Astrocyte of the hippocampus (primary cell): ENCODE measurements at regions not wholly inside any gene's neighbourhood (a gene's known extent, or its start where the extent isn't known, plus 50 kb on each side); places are given as distances from the start of the nearest gene placed in this dataset.
A peak's percentile ranks its signal among the peaks of the same experiment; 100 is the strongest.
"Not testable (repeated sequence)": the region's sequence is repeated elsewhere in the genome, so short reads cannot be mapped to it uniquely, and the experiment has no call there.

ENCODE experiments used
- DNase-seq: peaks from one replicate; pipeline ENCODE4 v3.0.0; 2011; ENCODE audit warnings: low read depth, low spot score

DNA sequence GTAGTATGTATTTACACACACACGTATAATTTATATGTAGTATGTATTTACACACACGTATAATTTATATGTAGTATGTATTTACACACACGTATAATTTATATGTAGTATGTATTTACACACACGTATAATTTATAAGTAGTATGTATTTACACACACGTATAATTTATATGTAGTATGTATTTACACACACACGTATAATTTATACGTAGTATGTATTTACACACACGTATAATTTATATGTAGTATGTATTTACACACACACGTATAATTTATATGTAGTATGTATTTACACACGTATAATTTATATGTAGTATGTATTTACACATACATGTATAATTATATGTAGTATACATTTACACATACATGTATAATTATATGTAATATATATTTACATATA lies 398.5 kb upstream of the CRIM1 start:
- DNase-seq: not testable (repeated sequence)

DNA sequence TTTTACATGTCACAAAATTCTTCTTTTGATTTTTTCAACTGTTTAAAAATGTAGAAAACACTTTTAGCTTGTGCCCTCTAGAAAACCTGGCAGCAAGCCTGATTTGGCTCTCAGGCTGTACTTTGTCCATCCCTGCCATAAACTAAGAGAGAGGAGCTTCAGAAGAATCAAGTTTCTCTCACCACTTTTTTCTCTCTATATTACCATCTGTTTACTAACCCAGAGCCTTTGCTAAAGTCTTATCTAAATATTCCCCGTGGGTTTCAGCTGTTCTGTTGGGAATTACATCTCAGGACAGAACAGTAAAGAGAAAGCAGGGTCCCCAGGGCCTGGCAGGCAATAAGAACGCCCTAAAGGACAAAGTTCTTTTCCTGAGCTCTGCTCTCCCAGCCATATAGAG lies 409.1 kb upstream of the CRIM1 start:
- DNase-seq: no peak

DNA sequence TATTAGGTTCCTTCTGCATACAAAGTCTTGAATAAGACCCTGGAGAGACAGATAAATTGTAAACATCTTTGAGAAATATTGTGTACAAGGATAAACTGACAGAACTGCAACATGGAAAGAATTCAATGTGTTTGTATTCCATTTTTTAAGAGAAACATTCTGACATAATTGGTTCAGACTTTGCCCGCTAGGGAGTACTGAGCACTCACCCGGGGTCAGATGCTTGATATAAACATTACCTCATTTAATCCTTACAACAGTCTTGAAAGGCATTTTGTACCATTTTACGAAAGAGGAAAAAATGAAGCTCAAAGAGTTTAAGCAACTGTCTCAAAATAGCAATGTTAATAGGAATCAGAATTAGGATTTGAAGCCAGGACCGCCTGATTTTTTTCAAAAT lies 416.7 kb upstream of the CRIM1 start:
- DNase-seq: no peak

DNA sequence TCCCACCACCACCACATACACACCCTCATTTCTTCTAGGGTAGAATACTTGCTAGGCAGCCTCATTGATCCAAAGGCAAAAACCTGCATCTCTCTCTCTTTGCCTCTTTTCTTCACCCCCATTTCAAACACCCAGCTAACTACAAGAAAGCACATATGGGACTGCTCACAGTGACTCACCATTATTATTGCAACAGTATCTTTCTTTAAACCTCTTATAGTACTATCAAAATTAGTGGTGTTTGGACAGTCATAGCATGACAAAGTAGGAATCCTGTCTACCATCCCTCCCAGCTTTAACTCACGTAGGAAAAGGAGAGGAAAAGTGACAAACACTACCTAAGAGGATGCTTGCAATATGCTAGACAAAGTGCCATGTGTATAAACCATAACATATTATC lies 422.5 kb upstream of the CRIM1 start:
- DNase-seq: no peak

DNA sequence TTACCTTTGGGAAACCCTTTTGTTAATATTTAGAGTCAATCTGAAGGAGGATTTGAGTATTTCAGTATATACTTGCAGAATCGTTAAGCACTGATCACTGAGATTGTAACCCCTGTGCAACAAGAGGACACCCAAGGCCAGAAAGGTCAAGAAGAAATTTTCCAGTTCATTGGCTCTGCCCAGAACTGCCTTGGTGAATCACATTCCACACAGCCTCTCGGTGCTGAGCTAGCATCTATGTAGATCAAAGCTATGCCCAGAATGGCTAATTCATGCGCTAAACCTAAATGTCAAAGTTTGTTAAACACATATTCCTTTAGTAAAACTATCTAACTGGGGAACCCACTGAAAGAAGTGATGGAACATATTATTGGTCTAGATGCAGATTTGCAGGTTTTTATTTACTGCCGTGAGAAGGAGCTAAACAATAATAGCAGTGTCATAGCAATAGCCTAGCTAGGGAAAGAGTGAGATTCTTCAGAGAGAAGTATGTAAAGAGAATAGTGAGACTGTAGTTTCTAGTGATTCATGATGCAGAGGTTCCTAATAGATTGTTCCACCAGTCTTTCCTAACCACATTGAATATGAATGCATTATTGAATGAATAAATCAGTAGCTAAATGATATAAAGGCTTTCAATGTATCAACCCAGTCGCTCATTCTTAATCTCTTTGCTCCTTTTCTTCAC lies 423.2 kb upstream of the CRIM1 start:
- no peak for DNase-seq

DNA sequence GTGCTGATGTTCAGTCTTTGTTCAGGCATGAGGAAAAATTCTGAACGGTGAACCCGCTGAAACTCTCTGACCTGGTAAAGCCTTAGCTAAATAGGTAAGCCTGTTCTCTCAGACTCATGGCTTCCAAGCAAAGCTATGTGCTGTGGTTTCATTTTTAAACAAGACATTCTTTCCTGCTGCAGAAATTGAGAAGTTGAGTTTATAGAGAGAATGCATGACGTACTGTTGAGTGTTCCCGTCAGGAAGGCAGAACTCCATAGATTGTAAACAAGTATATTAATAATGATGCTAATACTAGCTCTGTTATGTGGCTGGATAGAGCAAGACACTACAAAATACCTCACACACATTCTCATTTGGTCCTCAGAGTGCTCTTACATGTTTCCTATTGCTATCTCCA lies 424.0 kb upstream of the CRIM1 start:
- no peak for DNase-seq

DNA sequence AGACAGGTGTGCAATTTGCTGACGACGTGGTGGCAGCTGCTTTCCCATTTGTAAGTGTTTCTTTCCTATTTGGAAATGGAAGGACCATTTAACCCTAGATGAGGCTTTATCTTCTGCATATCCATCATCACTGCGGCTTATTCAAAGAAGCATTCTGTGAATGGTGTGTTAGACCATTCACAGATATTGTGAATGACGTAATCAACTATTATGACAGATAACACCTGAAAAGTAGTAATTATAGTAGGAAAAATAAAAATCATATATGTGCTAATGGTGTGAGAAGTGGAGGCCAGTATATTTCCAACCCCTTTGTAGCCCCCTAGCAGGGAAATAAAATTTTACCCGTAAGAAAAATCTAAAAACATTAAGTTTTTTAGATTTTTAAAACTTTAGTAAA lies 424.5 kb upstream of the CRIM1 start:
- no peak for DNase-seq

DNA sequence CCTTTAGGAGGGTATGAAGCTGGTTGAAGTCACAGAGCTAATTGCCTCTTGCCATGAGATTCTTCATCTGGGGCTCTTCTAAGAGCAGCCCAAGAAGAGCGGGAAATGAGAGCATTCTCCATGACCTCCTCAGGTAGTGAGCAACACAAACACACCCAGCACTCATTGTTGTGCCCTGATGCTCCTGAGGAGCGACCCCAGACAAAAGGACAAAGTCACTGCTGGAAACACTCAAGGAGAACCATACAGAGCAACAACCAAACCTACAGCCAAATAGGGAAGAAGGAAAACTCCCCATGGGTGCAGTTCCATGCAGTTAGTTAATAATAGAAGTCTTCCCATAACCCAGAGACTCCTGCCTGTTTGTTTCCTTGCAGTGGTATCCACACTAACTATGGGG lies 426.0 kb upstream of the CRIM1 start:
- DNase-seq: no peak

DNA sequence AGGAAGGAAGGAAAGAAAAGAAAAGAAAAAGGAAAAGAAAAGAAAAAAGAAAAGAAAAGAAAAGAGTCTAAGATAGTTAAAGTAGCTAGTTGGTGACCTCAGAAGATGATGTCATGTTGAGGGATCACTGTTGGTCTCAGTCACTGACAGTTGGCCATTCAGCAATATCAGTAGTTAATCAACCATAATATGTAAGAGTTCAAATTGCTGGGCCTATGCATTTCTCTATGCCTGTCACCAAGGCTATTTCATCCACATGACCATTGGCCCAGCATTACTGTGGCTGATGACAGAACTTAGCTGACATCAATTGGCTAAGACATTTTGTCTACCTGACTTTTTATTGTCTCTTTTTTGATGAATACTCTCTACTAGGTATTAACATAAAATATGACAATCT lies 435.5 kb upstream of the CRIM1 start:
- DNase-seq: no peak

DNA sequence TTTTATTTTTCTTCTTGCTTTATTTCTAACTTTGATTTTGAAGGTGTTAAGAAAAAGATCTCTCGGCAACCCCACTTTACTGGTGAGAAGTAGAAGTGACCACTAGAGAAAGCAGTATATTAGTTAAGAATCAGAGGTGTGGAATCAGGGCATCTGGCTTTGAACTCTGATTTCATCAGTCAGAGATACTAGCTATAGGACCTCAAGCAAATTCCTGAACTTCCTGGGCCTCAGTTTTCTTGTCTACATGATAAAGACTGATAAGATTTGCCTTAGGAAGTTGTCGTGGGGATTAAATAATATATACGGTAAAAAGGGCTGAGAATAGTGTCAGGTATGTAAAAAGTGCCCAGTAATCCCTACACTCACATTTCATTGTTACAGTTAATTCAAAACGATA lies 440.3 kb upstream of the CRIM1 start:
- DNase-seq: no peak

DNA sequence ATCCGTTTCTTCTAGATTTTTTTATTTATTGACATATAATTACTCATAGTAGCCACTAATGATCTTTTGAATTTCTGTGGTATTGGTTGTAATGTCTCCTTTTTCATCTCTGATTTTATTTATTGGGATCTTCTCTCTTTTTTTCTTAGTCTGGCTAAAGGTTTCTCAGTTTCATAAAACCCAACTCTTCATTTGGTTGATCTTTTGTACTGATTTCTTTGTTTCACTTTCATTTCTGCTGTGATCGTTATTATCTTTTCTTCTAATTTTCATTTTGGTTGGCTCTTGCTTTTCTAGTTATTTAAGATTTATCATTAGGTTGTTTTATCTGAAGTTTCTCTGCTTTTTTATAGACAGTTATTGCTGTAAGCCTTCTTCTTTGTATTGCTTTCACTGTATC lies 463.6 kb upstream of the CRIM1 start:
- no peak for DNase-seq

DNA sequence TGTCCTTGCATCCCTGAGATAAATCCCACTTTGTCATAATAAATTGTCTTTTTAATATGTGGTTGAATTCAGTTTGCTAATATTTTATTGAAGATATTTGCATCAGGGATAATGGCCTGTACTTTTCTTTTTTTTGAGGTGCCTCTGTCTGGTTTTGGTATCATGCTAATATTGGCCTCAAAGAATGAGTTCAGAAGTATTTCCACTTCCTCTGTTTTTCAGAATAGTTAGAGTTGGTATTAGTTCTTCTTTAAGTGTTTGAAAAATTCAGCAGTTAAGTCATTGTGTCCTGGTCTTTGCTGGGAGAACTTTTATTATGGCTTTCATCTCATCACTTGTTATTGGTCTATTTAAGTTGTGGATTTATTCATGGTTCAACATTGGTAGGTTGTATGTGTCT lies 464.1 kb upstream of the CRIM1 start:
- DNase-seq: no peak

DNA sequence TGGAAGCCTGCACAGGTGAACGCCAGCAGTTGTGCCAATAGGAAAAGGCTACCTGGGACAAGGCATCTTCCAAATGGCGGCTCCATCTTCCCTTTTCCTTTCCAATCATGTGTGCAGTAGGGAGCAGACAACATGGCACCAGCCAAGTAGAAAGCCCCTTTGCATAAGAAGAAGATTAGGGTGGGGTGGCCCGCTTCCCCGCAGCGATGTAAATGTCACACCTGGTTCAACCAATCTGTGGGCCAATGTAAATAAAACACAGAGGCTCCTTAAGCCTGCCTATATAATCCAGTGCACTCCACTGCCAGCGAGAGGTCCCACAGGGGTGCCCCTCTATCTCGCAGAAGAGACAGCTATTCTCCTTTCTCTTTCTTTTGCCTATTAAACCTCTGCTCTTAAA lies 468.4 kb upstream of the CRIM1 start:
- no peak for DNase-seq

DNA sequence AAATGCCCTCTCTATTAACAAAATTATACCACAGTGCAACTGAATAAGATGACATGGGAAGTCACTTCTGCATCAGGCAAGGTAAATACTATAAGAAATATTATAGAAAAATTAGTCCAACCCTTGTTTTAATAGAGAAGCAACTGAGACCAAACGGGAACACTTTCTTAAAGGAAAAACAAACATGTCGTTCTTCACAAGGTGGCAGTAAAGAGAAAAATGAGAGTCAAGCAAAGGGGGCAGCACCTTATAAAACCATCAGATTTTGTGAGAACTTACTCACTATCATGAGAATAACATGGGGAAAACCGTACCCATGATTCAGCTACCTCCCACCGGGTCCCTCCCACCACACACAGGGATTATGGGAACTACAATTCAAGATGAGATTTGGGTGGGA lies 481.7 kb upstream of the CRIM1 start:
- no peak for DNase-seq

DNA sequence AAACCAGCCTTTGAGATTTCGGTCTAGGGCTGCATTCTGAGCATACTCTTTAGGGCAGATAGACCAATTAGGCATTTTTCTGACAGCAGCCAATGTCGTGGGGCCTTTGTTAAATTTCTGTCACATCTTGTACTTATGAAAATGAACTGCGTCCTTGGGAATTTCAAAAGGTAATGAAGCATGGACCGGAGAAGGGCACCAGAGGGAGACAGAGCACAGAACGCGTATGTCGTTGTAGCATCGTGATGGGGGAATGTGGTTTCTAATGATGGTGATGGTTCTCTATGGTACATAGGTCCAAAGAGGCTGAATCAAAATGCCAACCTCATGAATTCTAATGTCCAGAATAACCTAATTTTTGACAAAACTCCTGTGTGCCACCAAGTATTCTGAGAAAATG lies 483.9 kb upstream of the CRIM1 start:
- peak; percentile 0 for DNase-seq

DNA sequence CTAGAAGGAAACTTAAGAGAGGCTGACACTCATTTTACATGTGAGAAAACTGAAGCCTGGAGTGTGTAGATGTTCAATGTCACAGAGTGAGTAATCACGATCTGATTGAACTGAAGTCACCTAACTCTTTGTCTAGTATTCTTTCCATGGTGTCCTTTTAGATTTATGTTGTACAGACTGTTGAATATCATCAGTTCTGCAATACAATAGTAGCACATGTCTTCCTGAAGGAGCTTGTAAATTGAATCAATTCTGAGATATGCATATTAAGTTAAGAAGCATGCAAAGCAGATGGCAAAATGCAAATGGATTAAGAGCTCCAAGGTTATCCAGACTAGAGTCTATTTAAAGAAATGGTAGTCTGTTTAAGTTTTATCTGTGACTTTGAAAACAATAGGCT lies 484.9 kb upstream of the CRIM1 start:
- DNase-seq: no peak

DNA sequence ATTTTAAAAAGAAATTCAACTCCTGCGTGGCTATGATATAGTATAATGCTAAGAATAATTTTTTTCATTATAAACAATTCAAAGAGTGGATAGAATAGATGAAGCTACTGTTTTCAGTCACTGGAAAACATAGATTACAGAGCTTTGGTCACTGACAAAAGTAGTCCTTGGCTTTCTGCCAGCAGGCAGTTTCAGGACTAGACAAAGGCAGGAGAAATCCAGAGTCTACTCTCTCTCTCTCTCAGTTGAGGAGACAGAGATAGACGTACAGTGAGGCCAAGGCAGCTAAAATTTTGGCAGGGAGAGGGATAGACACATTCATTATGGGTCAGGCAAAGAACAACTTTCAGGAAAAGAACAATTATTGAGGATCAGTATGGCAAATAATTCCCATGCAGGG lies 491.4 kb upstream of the CRIM1 start:
- DNase-seq: peak; percentile 6

DNA sequence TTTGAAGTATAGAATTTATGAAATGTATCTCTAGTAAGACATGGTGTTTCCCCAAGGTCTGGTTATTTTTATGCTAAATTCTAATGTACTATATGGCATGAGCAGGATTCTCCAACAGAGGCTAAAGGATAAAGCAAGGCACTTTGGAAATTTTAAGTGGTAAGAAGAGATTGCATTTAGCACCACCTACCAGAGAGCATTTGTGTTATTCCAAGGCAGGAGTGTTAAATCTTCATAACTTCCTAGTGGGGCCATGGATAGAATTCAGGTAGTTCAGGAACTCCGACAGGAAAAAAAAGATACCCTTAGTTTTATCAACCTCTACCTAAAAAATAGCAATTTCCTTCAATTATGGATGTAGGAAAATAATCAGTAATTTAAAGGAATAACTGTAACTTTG lies 497.4 kb upstream of the CRIM1 start:
- no peak for DNase-seq

DNA sequence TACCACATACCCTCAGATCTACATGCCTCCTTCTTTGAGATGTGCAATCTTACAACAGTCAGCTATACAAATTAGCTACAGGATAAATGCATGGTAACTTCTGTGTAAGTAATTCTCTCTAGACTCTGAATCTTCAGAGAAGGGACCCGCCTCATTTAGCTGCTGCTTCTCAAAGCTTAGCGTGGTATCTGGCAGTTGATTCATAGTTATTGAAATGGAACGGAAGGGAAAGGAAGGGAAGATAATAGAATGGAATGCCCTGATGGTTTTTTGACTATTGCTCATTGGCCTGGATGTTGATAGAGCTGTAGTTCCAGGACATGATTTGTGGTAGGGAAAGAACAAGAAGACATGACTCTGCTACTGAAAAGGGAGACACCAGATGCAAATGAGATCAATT lies 498.1 kb upstream of the CRIM1 start:
- peak; percentile 5 for DNase-seq

DNA sequence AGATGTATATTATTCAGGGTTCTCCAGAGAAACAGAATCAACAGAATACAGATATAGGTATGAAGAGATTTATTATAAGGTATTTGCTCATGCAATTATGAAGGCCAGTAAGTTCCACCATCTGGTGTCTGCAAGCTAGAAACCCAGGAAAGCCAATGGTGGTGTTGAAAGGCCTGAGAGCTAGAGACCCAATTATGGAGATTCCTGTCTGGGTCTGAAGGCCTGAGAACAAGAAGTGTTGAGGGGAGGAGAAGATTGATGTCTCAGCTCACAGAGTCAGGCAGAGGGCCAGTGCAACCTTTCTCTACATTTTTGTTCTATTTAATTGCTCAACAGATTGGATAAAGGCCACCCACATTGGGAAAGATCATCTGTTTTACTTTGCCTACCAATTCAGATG lies 524.2 kb upstream of the CRIM1 start:
- no peak for DNase-seq

DNA sequence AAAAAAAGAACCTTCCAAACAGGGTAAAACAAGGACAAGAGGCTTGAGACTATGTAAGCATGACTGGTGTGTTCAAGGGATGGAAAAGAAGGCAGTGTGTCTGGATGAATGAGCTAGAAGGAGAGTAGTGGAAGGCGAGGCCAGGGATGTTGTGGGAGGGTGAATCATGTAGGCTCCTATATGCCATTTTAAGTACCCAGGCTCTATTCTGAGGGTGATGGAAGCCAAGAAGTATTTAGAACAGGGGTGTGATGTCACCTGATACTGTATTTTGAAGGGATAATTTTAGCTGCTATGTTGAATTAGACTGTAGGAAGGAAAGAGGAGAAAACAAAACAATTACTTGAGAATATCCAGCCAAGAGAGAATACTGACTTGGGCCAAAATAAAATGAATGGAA lies 524.7 kb upstream of the CRIM1 start:
- DNase-seq: no peak

DNA sequence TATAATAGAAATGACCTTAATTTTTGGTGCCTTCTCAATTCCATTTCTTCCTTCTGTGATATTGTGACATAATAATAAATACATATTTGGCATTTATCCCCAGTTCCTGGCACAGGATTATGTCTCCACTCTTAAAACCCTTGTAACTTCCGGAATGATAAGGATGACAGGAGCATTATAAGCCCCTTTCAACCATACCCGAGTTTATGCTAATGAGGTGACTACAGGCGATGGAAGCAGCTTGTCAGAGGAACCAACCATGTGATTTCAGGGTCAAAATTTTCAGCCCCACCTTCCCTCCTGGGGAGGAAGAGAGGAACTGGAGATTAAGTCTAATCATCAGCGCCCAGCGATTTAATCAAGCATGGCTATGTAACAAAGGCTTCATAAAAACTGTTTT lies 528.5 kb upstream of the CRIM1 start:
- DNase-seq: no peak

DNA sequence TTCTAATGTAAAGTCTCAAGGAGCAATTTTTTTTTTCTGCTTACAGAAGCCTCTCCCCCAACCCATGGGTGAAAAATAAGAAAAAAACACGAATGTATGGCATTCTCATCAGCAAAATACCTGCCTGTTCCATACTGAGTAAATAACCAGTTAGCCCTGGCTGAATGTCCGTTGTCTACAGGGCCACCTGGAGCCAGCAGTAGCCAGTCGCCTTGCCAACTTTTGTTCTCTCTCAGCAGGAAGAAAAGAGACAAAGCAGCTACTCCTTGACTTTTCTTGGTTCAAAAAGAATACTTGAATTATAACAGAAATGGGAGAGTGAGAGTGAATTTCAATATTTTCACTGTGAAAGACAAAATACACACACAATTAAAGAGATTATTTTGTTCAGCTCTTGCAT lies 532.9 kb upstream of the CRIM1 start:
- no peak for DNase-seq

DNA sequence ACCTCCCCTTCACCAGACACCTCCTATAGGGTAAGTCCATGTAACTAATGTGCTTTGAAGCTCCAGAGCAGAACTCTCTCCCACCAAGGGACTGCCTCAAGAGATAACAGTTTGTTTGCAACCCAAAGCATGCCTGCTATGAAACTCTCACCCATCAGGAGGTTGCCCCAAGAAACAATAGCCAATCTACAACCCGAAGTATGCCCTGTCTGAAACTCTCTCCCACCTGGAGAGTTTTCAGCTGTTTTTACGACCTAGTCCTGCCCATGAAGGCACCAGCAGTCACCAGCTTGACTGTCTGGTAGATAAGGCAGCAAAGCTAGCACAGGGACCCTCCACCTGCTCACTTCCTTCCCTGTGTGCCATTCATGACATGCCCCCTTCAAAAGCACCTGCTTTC lies 533.9 kb upstream of the CRIM1 start:
- no peak for DNase-seq
